PC-9 (cell line): ENCODE measurements at regions not wholly inside any gene's neighbourhood (a gene's known extent, or its start where the extent isn't known, plus 50 kb on each side); places are given as distances from the start of the nearest gene placed in this dataset.

Experiments
- CTCF ChIP-seq: fragments of 200-600 bp; sonication (generic); conservative IDR thresholded peaks from 2 replicates; pipeline ENCODE4 v1.6.1; 2017; ENCODE audit warnings: mixed run types, antibody characterized with exemption, mild to moderate bottlenecking, moderate library complexity
- EZH2 ChIP-seq: fragments of 200-600 bp; sonication (generic); IDR thresholded peaks from 2 replicates; pipeline ENCODE4 v1.8.0; 2017; ENCODE audit warnings: antibody characterized with exemption, low read depth

- TF ChIP-seq CTCF (no peak), EZH2 (no peak)
Measured at GRCh38 chr9:17963498-17963897, 384.6 kb downstream of the SH3GL2 start.
